Ovary (tissue), 3 donors: ENCODE measurements at regions not wholly inside any gene's neighbourhood (a gene's known extent, or its start where the extent isn't known, plus 50 kb on each side); places are given as distances from the start of the nearest gene placed in this dataset.

Experiments
- EP300 ChIP-seq: sonication (generic); formaldehyde crosslinking; IDR thresholded peaks from one replicate; pipeline ENCODE4 v1.6.1; 2017; ENCODE audit warnings: antibody characterized with exemption
- POLR2A ChIP-seq: fragments of 450-650 bp; IDR thresholded peaks from one replicate; pipeline ENCODE4 v1.6.1; 2017; ENCODE audit warnings: antibody characterized with exemption, mild to moderate bottlenecking, moderate library complexity
- TF ChIP-seq, protein P1 (sequence below), 3 donors: fragments of 450-650 bp in 2 of 3; fragments of 200-600 bp in 1 of 3; IDR thresholded peaks; one replicate each; pipeline versions ENCODE4 v1.5.1 to v1.8.0; 2016 to 2022; ENCODE audit warnings: antibody characterized with exemption in 3 of 3, mild to moderate bottlenecking in 1 of 3
- donor health status: DM: no; HTN: no; CAD: no.

DNA sequence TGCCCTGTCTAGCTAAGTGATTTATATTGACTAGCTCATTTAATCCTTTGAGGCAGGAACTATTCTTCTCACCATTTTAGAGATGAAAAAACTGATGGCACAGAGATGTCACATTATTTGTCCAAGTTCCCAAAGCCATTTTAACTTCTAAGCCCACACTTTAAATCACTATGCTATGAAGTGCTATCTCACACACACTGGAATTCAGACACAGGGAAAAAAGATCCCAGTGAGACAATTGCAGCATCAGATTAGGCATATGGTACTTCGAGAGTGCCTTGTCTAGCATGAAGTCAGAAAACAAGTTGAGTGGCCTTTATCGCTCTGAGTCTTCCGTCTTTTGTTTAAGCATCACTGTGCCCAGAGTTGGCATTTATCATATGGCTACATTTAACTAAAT, 54.1 kb upstream of the PDE7B start:
- TF ChIP-seq, protein P1, sequence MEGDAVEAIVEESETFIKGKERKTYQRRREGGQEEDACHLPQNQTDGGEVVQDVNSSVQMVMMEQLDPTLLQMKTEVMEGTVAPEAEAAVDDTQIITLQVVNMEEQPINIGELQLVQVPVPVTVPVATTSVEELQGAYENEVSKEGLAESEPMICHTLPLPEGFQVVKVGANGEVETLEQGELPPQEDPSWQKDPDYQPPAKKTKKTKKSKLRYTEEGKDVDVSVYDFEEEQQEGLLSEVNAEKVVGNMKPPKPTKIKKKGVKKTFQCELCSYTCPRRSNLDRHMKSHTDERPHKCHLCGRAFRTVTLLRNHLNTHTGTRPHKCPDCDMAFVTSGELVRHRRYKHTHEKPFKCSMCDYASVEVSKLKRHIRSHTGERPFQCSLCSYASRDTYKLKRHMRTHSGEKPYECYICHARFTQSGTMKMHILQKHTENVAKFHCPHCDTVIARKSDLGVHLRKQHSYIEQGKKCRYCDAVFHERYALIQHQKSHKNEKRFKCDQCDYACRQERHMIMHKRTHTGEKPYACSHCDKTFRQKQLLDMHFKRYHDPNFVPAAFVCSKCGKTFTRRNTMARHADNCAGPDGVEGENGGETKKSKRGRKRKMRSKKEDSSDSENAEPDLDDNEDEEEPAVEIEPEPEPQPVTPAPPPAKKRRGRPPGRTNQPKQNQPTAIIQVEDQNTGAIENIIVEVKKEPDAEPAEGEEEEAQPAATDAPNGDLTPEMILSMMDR (IDR thresholded peaks at IDR 0.05), result no peak
- TF ChIP-seq POLR2A, result no peak
- TF ChIP-seq EP300, result no peak
